ENCODE measurements at regions not wholly inside any gene's neighbourhood (a gene's known extent, or its start where the extent isn't known, plus 50 kb on each side); places are given as distances from the start of the nearest gene placed in this dataset.

GRCh38 chr6:144630857-144631256 is 345.7 kb downstream of the UTRN start:
- TF ChIP-seq CTCF (IDR thresholded peaks at IDR 0.05) (no peak), EP300 (IDR thresholded peaks at IDR 0.05) (no peak), POLR2AphosphoS5 (IDR thresholded peaks at IDR 0.05) (no peak)

Measured in suprapubic skin (tissue), 4 donors.